Lower leg skin (tissue), 3 donors: ENCODE measurements at regions not wholly inside any gene's neighbourhood (a gene's known extent, or its start where the extent isn't known, plus 50 kb on each side); places are given as distances from the start of the nearest gene placed in this dataset.

Source experiments
- POLR2A ChIP-seq, 2 donors: fragments of 450-650 bp; IDR thresholded peaks; one replicate each; pipeline ENCODE4 v1.6.1; 2016 to 2017; ENCODE audit warnings: antibody characterized with exemption in 2 of 2, mild to moderate bottlenecking in 1 of 2, moderate library complexity in 1 of 2
- TF ChIP-seq, protein P1 (sequence below), 3 donors: fragments of 450-650 bp; IDR thresholded peaks; one replicate each; pipeline ENCODE4 v1.5.1; 2016; ENCODE audit warnings: antibody characterized with exemption in 3 of 3, mild to moderate bottlenecking in 3 of 3, moderate library complexity in 2 of 3

- no peak for TF ChIP-seq POLR2A (IDR thresholded peaks at IDR 0.05)
- TF ChIP-seq, protein P1, sequence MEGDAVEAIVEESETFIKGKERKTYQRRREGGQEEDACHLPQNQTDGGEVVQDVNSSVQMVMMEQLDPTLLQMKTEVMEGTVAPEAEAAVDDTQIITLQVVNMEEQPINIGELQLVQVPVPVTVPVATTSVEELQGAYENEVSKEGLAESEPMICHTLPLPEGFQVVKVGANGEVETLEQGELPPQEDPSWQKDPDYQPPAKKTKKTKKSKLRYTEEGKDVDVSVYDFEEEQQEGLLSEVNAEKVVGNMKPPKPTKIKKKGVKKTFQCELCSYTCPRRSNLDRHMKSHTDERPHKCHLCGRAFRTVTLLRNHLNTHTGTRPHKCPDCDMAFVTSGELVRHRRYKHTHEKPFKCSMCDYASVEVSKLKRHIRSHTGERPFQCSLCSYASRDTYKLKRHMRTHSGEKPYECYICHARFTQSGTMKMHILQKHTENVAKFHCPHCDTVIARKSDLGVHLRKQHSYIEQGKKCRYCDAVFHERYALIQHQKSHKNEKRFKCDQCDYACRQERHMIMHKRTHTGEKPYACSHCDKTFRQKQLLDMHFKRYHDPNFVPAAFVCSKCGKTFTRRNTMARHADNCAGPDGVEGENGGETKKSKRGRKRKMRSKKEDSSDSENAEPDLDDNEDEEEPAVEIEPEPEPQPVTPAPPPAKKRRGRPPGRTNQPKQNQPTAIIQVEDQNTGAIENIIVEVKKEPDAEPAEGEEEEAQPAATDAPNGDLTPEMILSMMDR (IDR thresholded peaks at IDR 0.05), result no peak
Observed at GRCh38 chr17:33522623-33523022, 229.5 kb upstream of the ASIC2 start.
